ENCODE measurements at regions not wholly inside any gene's neighbourhood (a gene's known extent, or its start where the extent isn't known, plus 50 kb on each side); places are given as distances from the start of the nearest gene placed in this dataset.

DNA sequence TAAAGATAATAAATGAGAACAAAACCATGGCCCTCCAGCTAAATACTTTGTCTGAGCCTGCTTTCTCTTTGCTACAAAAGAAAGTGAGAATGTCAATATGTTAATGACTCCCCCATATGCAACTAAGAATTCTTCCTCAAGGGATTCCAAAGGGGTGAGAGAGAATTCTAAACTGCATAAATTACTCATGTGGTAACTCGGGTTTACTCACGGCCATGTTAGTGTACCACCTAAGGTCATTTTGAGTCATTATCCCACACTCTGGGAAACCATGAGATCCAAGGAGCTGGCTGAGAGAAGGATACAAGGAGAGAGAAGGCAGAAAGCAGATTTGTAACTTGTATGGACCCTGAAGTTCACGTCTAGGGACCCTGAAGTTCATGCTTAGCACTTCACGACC, 190.3 kb downstream of the DHX15 start:
- Histone ChIP-seq H3K27ac (no peak overlapping the region), H3K27me3 (no peaks in the 10 kb centered on the region), H3K4me3 (no peak overlapping the region), H3K36me3 (ENCODE audit: low read depth, missing control alignments) (no peaks in the 10 kb centered on the region), H3K9me3 (no peaks in the 10 kb centered on the region), H3K4me1 (no peaks in the 10 kb centered on the region)
- TF ChIP-seq, protein P1, sequence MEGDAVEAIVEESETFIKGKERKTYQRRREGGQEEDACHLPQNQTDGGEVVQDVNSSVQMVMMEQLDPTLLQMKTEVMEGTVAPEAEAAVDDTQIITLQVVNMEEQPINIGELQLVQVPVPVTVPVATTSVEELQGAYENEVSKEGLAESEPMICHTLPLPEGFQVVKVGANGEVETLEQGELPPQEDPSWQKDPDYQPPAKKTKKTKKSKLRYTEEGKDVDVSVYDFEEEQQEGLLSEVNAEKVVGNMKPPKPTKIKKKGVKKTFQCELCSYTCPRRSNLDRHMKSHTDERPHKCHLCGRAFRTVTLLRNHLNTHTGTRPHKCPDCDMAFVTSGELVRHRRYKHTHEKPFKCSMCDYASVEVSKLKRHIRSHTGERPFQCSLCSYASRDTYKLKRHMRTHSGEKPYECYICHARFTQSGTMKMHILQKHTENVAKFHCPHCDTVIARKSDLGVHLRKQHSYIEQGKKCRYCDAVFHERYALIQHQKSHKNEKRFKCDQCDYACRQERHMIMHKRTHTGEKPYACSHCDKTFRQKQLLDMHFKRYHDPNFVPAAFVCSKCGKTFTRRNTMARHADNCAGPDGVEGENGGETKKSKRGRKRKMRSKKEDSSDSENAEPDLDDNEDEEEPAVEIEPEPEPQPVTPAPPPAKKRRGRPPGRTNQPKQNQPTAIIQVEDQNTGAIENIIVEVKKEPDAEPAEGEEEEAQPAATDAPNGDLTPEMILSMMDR (IDR thresholded peaks at IDR 0.05): no peak
- no peak for TF ChIP-seq POLR2A (IDR thresholded peaks at IDR 0.05)
- intact Hi-C loops (cut with DNase I; ENCODE audit: low total_unique reads): no loop called here
- DNase-seq: no peak
- 87 to 89% methylated on average over 4 of the region's 4 CpGs for WGBS, 2 donors

DNA sequence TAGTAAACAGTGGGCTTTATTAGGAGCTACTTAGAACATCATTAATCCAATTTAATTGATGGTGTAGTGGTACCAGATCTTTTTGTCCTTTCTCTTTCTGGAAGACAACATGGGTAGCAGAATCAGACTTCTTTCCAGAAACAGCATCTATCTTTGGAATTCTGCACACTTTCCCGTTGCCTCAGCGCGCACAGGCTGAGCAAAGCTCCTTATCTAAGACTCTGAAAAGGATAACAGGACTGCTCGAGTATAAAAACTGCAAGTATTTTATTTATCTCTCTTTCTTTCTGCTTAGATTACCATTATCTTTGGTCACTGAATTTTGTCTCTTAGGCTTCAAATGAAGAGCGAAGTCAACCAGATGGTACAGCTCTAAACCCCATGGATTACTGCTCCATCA, 191.7 kb downstream of the DHX15 start:
- H3K36me3 ChIP-seq (ENCODE audit: low read depth, missing control alignments): no peaks in the 10 kb centered on the region
- H3K27ac ChIP-seq: no peak overlapping the region
- H3K27me3 ChIP-seq: no peaks in the 10 kb centered on the region
- intact Hi-C loops (cut with DNase I; ENCODE audit: low total_unique reads): no loop called here
- no peak for DNase-seq
- 45 to 52% methylated on average over 5 of the region's 5 CpGs for WGBS, 2 donors
- no peak overlapping the region for H3K4me3 ChIP-seq
- no peaks in the 10 kb centered on the region for H3K4me1 ChIP-seq
- no peak for TF ChIP-seq POLR2A (IDR thresholded peaks at IDR 0.05)
- TF ChIP-seq, protein P1 (IDR thresholded peaks at IDR 0.05): no peak
- H3K9me3 ChIP-seq: no peaks in the 10 kb centered on the region

DNA sequence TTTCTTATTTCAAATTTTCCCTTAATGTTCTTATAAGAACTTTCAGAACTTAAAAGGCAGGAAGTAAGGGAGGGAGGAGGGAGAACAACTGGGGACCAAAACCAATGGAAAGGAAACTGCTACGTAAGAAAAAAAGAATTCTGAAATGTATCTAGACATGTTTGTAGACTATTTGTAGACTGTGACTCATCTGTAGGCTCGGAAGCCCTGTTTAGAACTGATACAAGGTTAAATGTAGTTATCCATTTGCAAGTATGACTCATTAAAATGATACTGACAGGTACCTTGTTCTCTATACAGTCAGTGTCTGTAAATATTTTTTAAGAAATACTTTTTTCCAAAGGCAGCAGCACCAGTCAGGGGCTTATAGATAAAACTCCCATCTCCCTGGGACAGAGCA, 202.0 kb downstream of the DHX15 start:
- H3K4me3 ChIP-seq: no peak overlapping the region
- DNase-seq: no peak
- H3K27me3 ChIP-seq: no peaks in the 10 kb centered on the region
- H3K36me3 ChIP-seq (ENCODE audit: low read depth, missing control alignments): no peaks in the 10 kb centered on the region
- H3K4me1 ChIP-seq: no peaks in the 10 kb centered on the region
- intact Hi-C loops (cut with DNase I; ENCODE audit: low total_unique reads): no loop called here
- WGBS, 2 donors: 34 to 56% methylated on average over 2 of the region's 2 CpGs
- no peak for TF ChIP-seq POLR2A (IDR thresholded peaks at IDR 0.05)
- TF ChIP-seq, protein P1 (IDR thresholded peaks at IDR 0.05): no peak
- no peaks in the 10 kb centered on the region for H3K9me3 ChIP-seq
- no peak overlapping the region for H3K27ac ChIP-seq

DNA sequence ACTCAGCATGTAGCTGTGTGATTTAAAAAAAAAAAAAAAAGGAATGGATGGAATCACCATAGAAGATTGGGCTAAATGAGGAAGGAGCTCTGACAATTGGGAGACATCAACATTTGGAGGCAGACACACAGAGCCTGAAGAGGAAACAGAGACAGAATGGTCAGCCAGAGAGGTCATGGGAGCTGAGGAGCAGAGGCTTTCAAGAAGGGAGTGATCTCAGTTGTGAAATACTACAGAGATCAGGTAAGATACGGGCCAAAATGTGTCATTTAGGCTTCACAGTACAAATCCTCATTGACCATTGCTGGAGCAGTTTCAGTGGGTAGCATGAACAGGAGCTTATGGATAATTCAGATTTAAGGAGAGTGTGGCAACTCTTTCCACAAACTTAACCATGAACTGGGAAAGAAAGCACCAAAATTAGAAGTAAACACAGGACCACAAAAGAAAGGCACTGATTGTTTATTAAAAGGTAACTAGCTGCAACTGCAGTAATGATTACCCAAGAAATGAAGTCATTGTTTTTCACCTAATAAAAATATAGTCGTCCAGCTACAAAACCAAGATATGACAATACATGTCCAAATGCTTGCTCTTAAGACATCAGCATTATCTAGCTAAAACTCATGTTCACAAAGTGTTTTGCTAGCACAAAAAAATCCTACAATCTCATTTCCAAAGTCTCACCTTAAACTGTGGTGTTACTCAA, 203.2 kb downstream of the DHX15 start:
- TF ChIP-seq, protein P1 (IDR thresholded peaks at IDR 0.05): no peak
- TF ChIP-seq POLR2A (IDR thresholded peaks at IDR 0.05): no peak
- H3K4me1 ChIP-seq: no peaks in the 10 kb centered on the region
- no peaks in the 10 kb centered on the region for H3K27me3 ChIP-seq

DNA sequence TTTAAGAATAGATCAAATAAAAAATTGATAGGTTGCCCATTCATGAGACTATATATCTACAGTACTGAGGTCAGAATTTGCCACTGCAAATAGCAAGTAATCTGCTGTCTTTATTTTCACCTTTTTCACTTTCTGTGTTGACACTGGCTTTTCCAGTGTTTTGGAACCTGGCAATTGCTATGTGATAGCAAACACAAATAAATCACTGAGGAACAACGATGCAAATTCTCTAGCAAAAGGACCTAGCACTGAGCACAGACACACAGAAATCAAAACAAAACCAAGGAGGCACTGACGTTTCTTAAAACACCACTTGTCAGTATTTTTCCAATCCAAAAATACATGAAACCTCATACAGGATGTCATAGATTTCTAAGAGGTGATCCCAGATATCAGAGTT, 210.7 kb downstream of the DHX15 start:
- intact Hi-C loops (cut with DNase I; ENCODE audit: low total_unique reads): no loop called here
- Histone ChIP-seq H3K27me3 (no peaks in the 10 kb centered on the region), H3K9me3 (no peaks in the 10 kb centered on the region), H3K36me3 (ENCODE audit: low read depth, missing control alignments) (no peaks in the 10 kb centered on the region), H3K27ac (peak overlapping the region in 1 of 2 donors; percentile 11), H3K4me3 (no peak overlapping the region), H3K4me1 (peaks cover 14% of the 10 kb centered on the region)
- 40 to 50% methylated on average over 2 of the region's 2 CpGs for WGBS, 2 donors
- DNase-seq: no peak
- no peak for TF ChIP-seq POLR2A (IDR thresholded peaks at IDR 0.05)
- TF ChIP-seq, protein P1 (IDR thresholded peaks at IDR 0.05): no peak

More for the DNA sequence above, 203.2 kb downstream of the DHX15 start:
- intact Hi-C loops (cut with DNase I; ENCODE audit: low total_unique reads): no loop called here
- 77 to 84% methylated on average over 2 of the region's 2 CpGs for WGBS, 2 donors
- no peak for DNase-seq
- H3K9me3 ChIP-seq: no peaks in the 10 kb centered on the region
- no peak overlapping the region for H3K27ac ChIP-seq
- no peak overlapping the region for H3K4me3 ChIP-seq
- no peaks in the 10 kb centered on the region for H3K36me3 ChIP-seq (ENCODE audit: low read depth, missing control alignments)
